ENCODE measurements at regions not wholly inside any gene's neighbourhood (a gene's known extent, or its start where the extent isn't known, plus 50 kb on each side); places are given as distances from the start of the nearest gene placed in this dataset.

DNA sequence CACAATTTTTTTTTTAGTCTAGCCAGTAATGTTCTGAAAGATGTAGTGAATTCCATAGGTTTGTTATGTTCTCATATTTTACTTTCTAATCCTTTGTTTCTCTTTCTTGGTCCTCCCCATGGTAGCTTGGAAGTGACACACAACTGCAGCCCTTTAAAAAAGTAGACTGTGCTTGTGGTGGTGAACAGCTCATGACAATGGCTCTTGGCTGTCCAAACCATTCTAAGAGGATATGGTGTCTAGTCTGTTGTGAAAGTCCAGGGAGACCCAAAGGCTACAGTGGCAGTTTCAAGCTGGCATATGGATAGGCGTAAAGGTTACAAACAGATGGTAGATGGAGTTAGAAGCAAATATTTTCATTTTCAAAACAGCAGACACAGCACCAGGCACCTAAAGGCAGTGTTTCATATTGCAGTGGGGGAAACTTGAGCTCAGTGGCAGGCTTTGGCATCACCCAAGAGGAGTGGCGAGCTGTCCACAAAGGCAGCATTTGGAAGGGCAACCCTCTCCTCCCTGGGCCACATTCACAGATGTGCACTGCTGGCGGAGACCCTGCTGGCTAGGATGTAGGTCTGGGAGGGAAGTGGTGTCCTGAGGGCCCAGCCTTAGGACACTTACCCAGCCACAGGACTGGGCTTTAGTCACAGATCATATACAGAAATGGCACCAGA, 102.1 kb downstream of the DYRK2 start:
- TF ChIP-seq, protein P1, sequence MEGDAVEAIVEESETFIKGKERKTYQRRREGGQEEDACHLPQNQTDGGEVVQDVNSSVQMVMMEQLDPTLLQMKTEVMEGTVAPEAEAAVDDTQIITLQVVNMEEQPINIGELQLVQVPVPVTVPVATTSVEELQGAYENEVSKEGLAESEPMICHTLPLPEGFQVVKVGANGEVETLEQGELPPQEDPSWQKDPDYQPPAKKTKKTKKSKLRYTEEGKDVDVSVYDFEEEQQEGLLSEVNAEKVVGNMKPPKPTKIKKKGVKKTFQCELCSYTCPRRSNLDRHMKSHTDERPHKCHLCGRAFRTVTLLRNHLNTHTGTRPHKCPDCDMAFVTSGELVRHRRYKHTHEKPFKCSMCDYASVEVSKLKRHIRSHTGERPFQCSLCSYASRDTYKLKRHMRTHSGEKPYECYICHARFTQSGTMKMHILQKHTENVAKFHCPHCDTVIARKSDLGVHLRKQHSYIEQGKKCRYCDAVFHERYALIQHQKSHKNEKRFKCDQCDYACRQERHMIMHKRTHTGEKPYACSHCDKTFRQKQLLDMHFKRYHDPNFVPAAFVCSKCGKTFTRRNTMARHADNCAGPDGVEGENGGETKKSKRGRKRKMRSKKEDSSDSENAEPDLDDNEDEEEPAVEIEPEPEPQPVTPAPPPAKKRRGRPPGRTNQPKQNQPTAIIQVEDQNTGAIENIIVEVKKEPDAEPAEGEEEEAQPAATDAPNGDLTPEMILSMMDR (IDR thresholded peaks at IDR 0.05), result no peak
- no peak for TF ChIP-seq MAFK (IDR thresholded peaks at IDR 0.05; ENCODE audit: partially characterized antibody)
- no peak for TF ChIP-seq POLR2A (IDR thresholded peaks at IDR 0.05; ENCODE audit: low read length)
- TF ChIP-seq, protein P2, sequence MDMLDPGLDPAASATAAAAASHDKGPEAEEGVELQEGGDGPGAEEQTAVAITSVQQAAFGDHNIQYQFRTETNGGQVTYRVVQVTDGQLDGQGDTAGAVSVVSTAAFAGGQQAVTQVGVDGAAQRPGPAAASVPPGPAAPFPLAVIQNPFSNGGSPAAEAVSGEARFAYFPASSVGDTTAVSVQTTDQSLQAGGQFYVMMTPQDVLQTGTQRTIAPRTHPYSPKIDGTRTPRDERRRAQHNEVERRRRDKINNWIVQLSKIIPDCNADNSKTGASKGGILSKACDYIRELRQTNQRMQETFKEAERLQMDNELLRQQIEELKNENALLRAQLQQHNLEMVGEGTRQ (IDR thresholded peaks at IDR 0.05), result no peak
- TF ChIP-seq, protein P3, sequence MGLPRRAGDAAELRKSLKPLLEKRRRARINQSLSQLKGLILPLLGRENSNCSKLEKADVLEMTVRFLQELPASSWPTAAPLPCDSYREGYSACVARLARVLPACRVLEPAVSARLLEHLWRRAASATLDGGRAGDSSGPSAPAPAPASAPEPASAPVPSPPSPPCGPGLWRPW (IDR thresholded peaks at IDR 0.05), result no peak
- TF ChIP-seq RAD21 (conservative IDR thresholded peaks at IDR 0.05 in 1 of 2, IDR thresholded peaks at IDR 0.05 in 1 of 2), result no peak
- TF ChIP-seq MYC (IDR thresholded peaks at IDR 0.05; ENCODE audit: borderline replicate concordance, low read length), result no peak
- no peak for TF ChIP-seq ESRRA (IDR thresholded peaks at IDR 0.05; ENCODE audit: borderline replicate concordance, low read length)
- no peak for TF ChIP-seq RARB (CRISPR knock-in tag; IDR thresholded peaks at IDR 0.05)

Data from A549 (cell line).